ENCODE measurements at regions not wholly inside any gene's neighbourhood (a gene's known extent, or its start where the extent isn't known, plus 50 kb on each side); places are given as distances from the start of the nearest gene placed in this dataset.

- H3K9ac ChIP-seq (ENCODE audit: low read length), result no peak overlapping the region
- Mint-ChIP-seq H3K27me3 (peaks cover 7% of the 10 kb centered on the region), H3K4me1 (no peaks in the 10 kb centered on the region), H3K27ac (no peak overlapping the region), H3K4me3 (no peak overlapping the region), H3K9me3 (ENCODE audit: insufficient read depth) (no peaks in the 10 kb centered on the region)
- no peaks in the 10 kb centered on the region for H3K4me1 ChIP-seq (ENCODE audit: control insufficient read depth in 2 of 2, insufficient read depth in 2 of 2, low read length in 2 of 2)
- no peak for TF ChIP-seq CTCF (IDR thresholded peaks at IDR 0.05)
- TF ChIP-seq EZH2 (IDR thresholded peaks at IDR 0.05; ENCODE audit: borderline replicate concordance, insufficient read depth, low read depth, low read length, poor library complexity, severe bottlenecking), result no peak
- H4K20me1 ChIP-seq (ENCODE audit: control insufficient read depth, insufficient read depth, low read length, poor library complexity, severe bottlenecking), result no peaks in the 10 kb centered on the region
- WGBS (ENCODE audit: insufficient coverage), result 91% methylated on average over 14 of the region's 14 CpGs
- H3K4me2 ChIP-seq (replicated peaks; ENCODE audit: low read depth, low read length, poor library complexity, severe bottlenecking), result no peak overlapping the region
- H3K27ac ChIP-seq (ENCODE audit: low read length in 2 of 2), result no peak overlapping the region
- H3K79me2 ChIP-seq (ENCODE audit: control insufficient read depth, insufficient read depth, low read length), result no peaks in the 10 kb centered on the region
- intact Hi-C loops (cut with micrococcal nuclease), result no loop called here
- H3K9me3 ChIP-seq (ENCODE audit: control extremely low read depth in 1 of 3, control insufficient read depth in 2 of 3, insufficient read depth in 1 of 3, low read length in 2 of 3), result peaks cover 0 to 3% (median 0%) of the 10 kb centered on the region in 3 donors
- no peaks in the 10 kb centered on the region for H3K36me3 ChIP-seq (replicated peaks in 1 of 2; ENCODE audit: control extremely low read depth in 1 of 2, control insufficient read depth in 1 of 2, extremely low read depth in 1 of 2, insufficient read depth in 2 of 2, low read length in 1 of 2)
- H2AFZ ChIP-seq (ENCODE audit: insufficient read depth, low read depth, low read length, poor library complexity, severe bottlenecking), result no peak overlapping the region
- no peak overlapping the region for H3K4me3 ChIP-seq (ENCODE audit: control extremely low read depth in 1 of 5, extremely low read depth in 1 of 5, insufficient read depth in 1 of 5, low read depth in 2 of 5, low read length in 4 of 5)
- ChIA-PET CTCF (no interaction called here), POLR2A (no interaction called here)
- DNase-seq, result no peak
- peaks cover 0 to 2% (median 0%) of the 10 kb centered on the region in 4 experiments for H3K27me3 ChIP-seq (replicated peaks in 1 of 4; ENCODE audit: control extremely low read depth in 1 of 4, control insufficient read depth in 3 of 4, insufficient read depth in 4 of 4, low read length in 3 of 4)
- no peak for ATAC-seq (ENCODE audit: low read depth)
Observed at GRCh38 chr2:877747-878146, 72.9 kb upstream of the SNTG2 start.

- CTCF ChIA-PET, result interaction anchor here (1.0 kb wide), 1 partner anchor 8 kb away, joined by 4 read pairs; no protein-coding TSS in a partner anchor
- Mint-ChIP-seq H3K27me3 (peaks cover 7% of the 10 kb centered on the region), H3K27ac (no peak overlapping the region), H3K4me1 (no peaks in the 10 kb centered on the region), H3K9me3 (ENCODE audit: insufficient read depth) (no peaks in the 10 kb centered on the region), H3K4me3 (no peak overlapping the region)
- Histone ChIP-seq H3K4me1 (ENCODE audit: control insufficient read depth in 2 of 2, insufficient read depth in 2 of 2, low read length in 2 of 2) (no peaks in the 10 kb centered on the region), H3K36me3 (replicated peaks in 1 of 2; ENCODE audit: control extremely low read depth in 1 of 2, control insufficient read depth in 1 of 2, extremely low read depth in 1 of 2, insufficient read depth in 2 of 2, low read length in 1 of 2) (no peaks in the 10 kb centered on the region), H3K27me3 (replicated peaks in 1 of 4; ENCODE audit: control extremely low read depth in 1 of 4, control insufficient read depth in 3 of 4, insufficient read depth in 4 of 4, low read length in 3 of 4) (peaks cover 0 to 8% (median 0%) of the 10 kb centered on the region in 4 experiments), H4K20me1 (ENCODE audit: control insufficient read depth, insufficient read depth, low read length, poor library complexity, severe bottlenecking) (no peaks in the 10 kb centered on the region), H3K9me3 (ENCODE audit: control extremely low read depth in 1 of 3, control insufficient read depth in 2 of 3, insufficient read depth in 1 of 3, low read length in 2 of 3) (peaks cover 0 to 3% (median 0%) of the 10 kb centered on the region in 3 donors), H3K27ac (ENCODE audit: low read length in 2 of 2) (no peak overlapping the region), H2AFZ (ENCODE audit: insufficient read depth, low read depth, low read length, poor library complexity, severe bottlenecking) (no peak overlapping the region), H3K4me3 (ENCODE audit: control extremely low read depth in 1 of 5, extremely low read depth in 1 of 5, insufficient read depth in 1 of 5, low read depth in 2 of 5, low read length in 4 of 5) (no peak overlapping the region), H3K9ac (ENCODE audit: low read length) (no peak overlapping the region), H3K79me2 (ENCODE audit: control insufficient read depth, insufficient read depth, low read length) (no peaks in the 10 kb centered on the region), H3K4me2 (replicated peaks; ENCODE audit: low read depth, low read length, poor library complexity, severe bottlenecking) (no peak overlapping the region)
- POLR2A ChIA-PET, result no interaction called here
- 93% methylated on average over 19 of the region's 23 CpGs for WGBS (ENCODE audit: insufficient coverage)
- ATAC-seq (ENCODE audit: low read depth) (no peak), DNase-seq (no peak)
- intact Hi-C loops (cut with micrococcal nuclease), result no loop called here
- no peak for TF ChIP-seq CTCF (IDR thresholded peaks at IDR 0.05)
- no peak for TF ChIP-seq EZH2 (IDR thresholded peaks at IDR 0.05; ENCODE audit: borderline replicate concordance, insufficient read depth, low read depth, low read length, poor library complexity, severe bottlenecking)
Observed at GRCh38 chr2:875687-876615, 74.7 kb upstream of the SNTG2 start.
